K562 (cell line): ENCODE measurements at regions not wholly inside any gene's neighbourhood (a gene's known extent, or its start where the extent isn't known, plus 50 kb on each side); places are given as distances from the start of the nearest gene placed in this dataset.

Experiments used
- ATAC-seq: fragments of 200-7000 bp; cut with Tn5 transposase; 3 replicates; pipeline ENCODE4 v1.9.1; 2020; ENCODE audit warnings: moderate library complexity
- BruUV-seq: library from RNA; stranded (reverse); fragments of 400-500 nt; replicated peaks from 2 replicates; lab custom pipeline; 2021; lab: Mats Ljungman, UMichigan
- CTCF ChIA-PET: fragments of 300-600 bp; formaldehyde crosslinking; extraction: SDS; loops from one replicate; lab custom pipeline; 2021; ENCODE audit warnings: low intra/inter-chr PET ratio; lab: Yijun Ruan, JAX
- POLR2A ChIA-PET: fragments of 300-600, 350-650 bp; sonication (Branson Sonifier 250); formaldehyde crosslinking; extraction: SDS; loops from one replicate; lab custom pipeline; 2021; ENCODE audit warnings: antibody characterized with exemption, inconsistent platforms; lab: Yijun Ruan, JAX
- DNase-seq, 4 experiments: peaks; one replicate each; pipeline versions ENCODE4 v3.0.0 to v3.0.0-alpha.2; 2011 to 2018; ENCODE audit warnings: low spot score in 3 of 4, mixed read lengths in 3 of 4; ENCODE audit errors: extremely low read depth in 1 of 4
- FAIRE-seq: peaks from 2 replicates; lab custom pipeline; 2011; peaks lifted over from hg19 to GRCh38; lab: Jason Lieb, UNC
- H2AFZ ChIP-seq: 2 replicates; pipeline ENCODE4 v1.6.0; 2011; ENCODE audit warnings: low read depth, low read length, control low read depth, inconsistent platforms
- H3K27ac ChIP-seq: fragments of 200-600 bp; 3 replicates; pipeline ENCODE4 v1.8.0; 2011; ENCODE audit warnings: low read depth, mild to moderate bottlenecking, control low read depth, inconsistent platforms, low read length, moderate library complexity, mixed read lengths; ENCODE audit errors: extremely low read depth
- H3K27me3 ChIP-seq, 2 experiments: fragments of 300-600 bp in 1 of 2; 2 replicates in 1 of 2; 3 replicates in 1 of 2; pipeline versions ENCODE4 v1.6.0 to v1.8.0; 2011; ENCODE audit warnings: inconsistent platforms in 2 of 2, low read length in 2 of 2, mild to moderate bottlenecking in 1 of 2, mixed read lengths in 1 of 2, moderate library complexity in 1 of 2; ENCODE audit not compliant: control insufficient read depth in 2 of 2, insufficient read depth in 2 of 2
- H3K36me3 ChIP-seq: fragments of 300-600 bp; 3 replicates; pipeline ENCODE4 v1.8.0; 2011; ENCODE audit warnings: mild to moderate bottlenecking, low read length, inconsistent platforms; ENCODE audit not compliant: control insufficient read depth, insufficient read depth
- H3K4me1 ChIP-seq, 2 experiments: fragments of 200-600 bp in 1 of 2; replicated peaks in 1 of 2; 2 replicates in 1 of 2; 3 replicates in 1 of 2; pipeline versions ENCODE4 v1.5.1 to v1.8.0; 2011; ENCODE audit warnings: inconsistent platforms in 2 of 2, low read length in 2 of 2, mild to moderate bottlenecking in 1 of 2, mixed read lengths in 1 of 2, moderate library complexity in 1 of 2; ENCODE audit not compliant: control insufficient read depth in 2 of 2, insufficient read depth in 2 of 2
- H3K4me2 ChIP-seq: 2 replicates; pipeline ENCODE4 v1.6.1; 2011; ENCODE audit warnings: low read length, control low read depth, inconsistent platforms, mixed read lengths; ENCODE audit not compliant: insufficient read depth
- H3K4me3 ChIP-seq: fragments of 200-600 bp; sonication (generic), shearing (Covaris generic); 2 replicates; pipeline ENCODE4 v1.5.1; 2016; ENCODE audit warnings: control low read depth, inconsistent platforms
- H3K79me2 ChIP-seq: fragments of 200-600 bp; 3 replicates; pipeline ENCODE4 v1.8.0; 2011; ENCODE audit warnings: low read length, inconsistent platforms; ENCODE audit not compliant: control insufficient read depth, insufficient read depth
- H3K9ac ChIP-seq, 2 experiments: 2 replicates each; pipeline versions ENCODE4 v1.6.0 to v1.6.1; 2011; ENCODE audit warnings: low read depth in 2 of 2, low read length in 2 of 2, control low read depth in 1 of 2, inconsistent platforms in 1 of 2, mild to moderate bottlenecking in 1 of 2, mixed read lengths in 1 of 2; ENCODE audit not compliant: insufficient read depth in 1 of 2
- H3K9me1 ChIP-seq: one replicate; pipeline ENCODE4 v1.6.0; 2011; ENCODE audit warnings: inconsistent platforms, mild to moderate bottlenecking, low read length, moderate library complexity; ENCODE audit not compliant: control insufficient read depth, insufficient read depth
- H3K9me3 ChIP-seq: replicated peaks from 2 replicates; pipeline ENCODE4 v1.5.1; 2011; ENCODE audit warnings: low read depth, low read length, inconsistent platforms; ENCODE audit not compliant: control insufficient read depth, insufficient read depth
- H4K20me1 ChIP-seq: replicated peaks from 2 replicates; pipeline ENCODE4 v1.6.1; 2011; ENCODE audit warnings: low read length, inconsistent platforms, mixed read lengths; ENCODE audit not compliant: control insufficient read depth, insufficient read depth
- DNMT1 ChIP-seq: fragments of 450-650 bp; IDR thresholded peaks from 2 replicates; pipeline ENCODE4 v1.6.1; 2016; ENCODE audit warnings: antibody characterized with exemption, mild to moderate bottlenecking
- E2F1 ChIP-seq: sonication (generic); formaldehyde crosslinking; IDR thresholded peaks from 2 replicates; pipeline ENCODE4 v1.8.1; 2023; ENCODE audit warnings: mild to moderate bottlenecking, missing genetic modification reagents, moderate library complexity
- ILF3 ChIP-seq: fragments of 450-650 bp; IDR thresholded peaks from 2 replicates; pipeline ENCODE4 v1.6.1; 2018; ENCODE audit warnings: antibody characterized with exemption, mild to moderate bottlenecking, moderate library complexity, borderline replicate concordance
- KDM4B ChIP-seq, 2 experiments: fragments of 450-650 bp in 1 of 2; sonication (generic) in 1 of 2; IDR thresholded peaks; 2 replicates each; pipeline ENCODE4 v1.6.1; 2016 to 2017; ENCODE audit warnings: borderline replicate concordance in 2 of 2, antibody characterized with exemption in 1 of 2, low read depth in 1 of 2, mild to moderate bottlenecking in 1 of 2
- NR4A1 ChIP-seq, 2 experiments: fragments of 250-450 bp in 1 of 2; fragments of 450-650 bp in 1 of 2; sonication (Bioruptor Pico) in 1 of 2; IDR thresholded peaks; 2 replicates each; pipeline versions ENCODE4 v1.4.0 to v1.6.1; 2016 to 2020; ENCODE audit warnings: mild to moderate bottlenecking in 2 of 2, missing compliant biosample characterization in 1 of 2, missing genetic modification characterization in 1 of 2, moderate library complexity in 1 of 2
- RBM14 ChIP-seq: fragments of 200-400 bp; formaldehyde crosslinking; IDR thresholded peaks from 2 replicates; pipeline ENCODE4 v1.6.1; 2018; ENCODE audit warnings: low read depth, mild to moderate bottlenecking, low read length, moderate library complexity, borderline replicate concordance; ENCODE audit not compliant: insufficient read depth
- RBM39 ChIP-seq: fragments of 200-400 bp; formaldehyde crosslinking; optimal IDR thresholded peaks from 2 replicates; pipeline ENCODE3; 2018; ENCODE audit warnings: low read depth, low read length
- ZBTB5 ChIP-seq: fragments of 450-650 bp; IDR thresholded peaks from 2 replicates; pipeline ENCODE4 v1.6.1; 2017; ENCODE audit warnings: antibody characterized with exemption
- ZNF12 ChIP-seq: sonication (generic); formaldehyde crosslinking; IDR thresholded peaks from 2 replicates; pipeline ENCODE4 v1.4.0; 2020; ENCODE audit warnings: mild to moderate bottlenecking, missing genetic modification reagents
- ZNF174 ChIP-seq: fragments of 250-450 bp; sonication (Bioruptor Pico); IDR thresholded peaks from 2 replicates; pipeline ENCODE4 v1.4.0; 2020; ENCODE audit warnings: mild to moderate bottlenecking
- ZNF311 ChIP-seq: fragments of 250-450 bp; sonication (Bioruptor Pico); IDR thresholded peaks from 2 replicates; pipeline ENCODE4 v1.4.0; 2020; ENCODE audit warnings: mild to moderate bottlenecking, moderate library complexity
- WGBS: fragments of 100-300 bp; shearing (Covaris generic); methylation state at CpG from one replicate; pipeline ENCODE4 v1.1.6; 2016; ENCODE audit warnings: low coverage, mixed read lengths; ENCODE audit not compliant: insufficient coverage; ENCODE audit errors: missing lambda C conversion rate; 5-methylcytosine and 5-hydroxymethylcytosine counted together
- in situ Hi-C: fragments of 300-500 bp; cut with MboI; formaldehyde crosslinking; loops from 4 replicates; pipeline ENCODE4 v1.15.0; 2018; ENCODE audit warnings: inconsistent platforms, mixed read lengths
- intact Hi-C: fragments of 100-400 bp; cut with micrococcal nuclease; formaldehyde crosslinking; loops from 2 replicates; pipeline ENCODE4 v1.14.2; 2022

DNA sequence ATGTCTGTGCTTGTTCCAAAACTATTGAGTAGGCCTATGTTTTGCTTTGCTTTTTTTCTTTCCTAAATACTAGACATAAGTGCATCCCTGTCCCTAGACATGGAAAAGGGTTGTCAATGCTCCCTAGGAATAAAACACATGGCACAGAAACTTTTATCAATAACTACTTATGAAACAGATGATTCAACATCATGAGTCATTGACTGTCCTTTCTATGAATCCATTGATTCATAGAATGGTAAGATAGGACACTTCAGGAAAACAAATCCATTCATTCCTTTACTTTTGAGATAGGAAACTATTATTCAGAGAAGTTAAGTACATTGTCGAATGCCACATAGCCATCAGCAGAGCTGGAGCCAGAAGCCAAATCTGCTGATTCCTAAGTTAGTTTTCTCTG, 147.5 kb downstream of the TSEN15 start (continued):
- TF ChIP-seq E2F1 (CRISPR knock-in tag) (no peak), ZNF174 (no peak), RBM39 (no peak), ZNF12 (no peak), ZNF311 (CRISPR knock-in tag) (no peak)

- H3K9ac ChIP-seq: no peak overlapping the region
- no peaks in the 10 kb centered on the region for H4K20me1 ChIP-seq
- in situ Hi-C loops (no loop called here), intact Hi-C loops (no loop called here)
- no peaks in the 10 kb centered on the region for H3K9me1 ChIP-seq
- H3K27me3 ChIP-seq: 0 out of 5 replicates have a peak, but pooled peaks cover 0 to 4% of the 10 kb centered on the region in 2 experiments
- H3K4me1 ChIP-seq: no peaks in the 10 kb centered on the region
- FAIRE-seq (no peak), DNase-seq (no peak), ATAC-seq (no peak)
- 1% methylated on average over 4 of the region's 4 CpGs for WGBS
- no peaks in the 10 kb centered on the region for H3K36me3 ChIP-seq
- ChIA-PET CTCF (no interaction called here), POLR2A (interaction anchor here (0.8 kb wide), 1 partner anchor 9 kb away, joined by 4 read pairs; no protein-coding TSS in a partner anchor)
- no TSS peak for BruUV-seq
- H3K9me3 ChIP-seq: no peaks in the 10 kb centered on the region
- TF ChIP-seq NR4A1 (CRISPR knock-in tag; IDR thresholded peaks at IDR 0.05): no peak
- TF ChIP-seq NR4A1 (tag; IDR thresholded peaks at IDR 0.05): no peak
- no peak for TF ChIP-seq RBM14
- no peak for TF ChIP-seq ILF3
- no peak for TF ChIP-seq ZBTB5
- TF ChIP-seq KDM4B (IDR thresholded peaks at IDR 0.05; ENCODE audit: borderline replicate concordance in 2 of 2, low read depth in 1 of 2): no peak
- TF ChIP-seq DNMT1: no peak
- H3K27ac ChIP-seq: no peak overlapping the region
- no peaks in the 10 kb centered on the region for H3K79me2 ChIP-seq
- H3K4me2 ChIP-seq: no peak overlapping the region
- H2AFZ ChIP-seq: no peak overlapping the region
- H3K4me3 ChIP-seq: no peak overlapping the region
Observed at GRCh38 chr1:184199438-184200085, 148.0 kb downstream of the TSEN15 start.
